Neutrophil (primary cell): ENCODE measurements at regions not wholly inside any gene's neighbourhood (a gene's known extent, or its start where the extent isn't known, plus 50 kb on each side); places are given as distances from the start of the nearest gene placed in this dataset.

Source experiments
- H3K27ac ChIP-seq: fragments of 200-600 bp; sonication (generic); 2 replicates; pipeline ENCODE4 v1.5.1; 2016; ENCODE audit warnings: mild to moderate bottlenecking, moderate library complexity
- H3K27me3 ChIP-seq: fragments of 200-600 bp; sonication (generic); 2 replicates; pipeline ENCODE4 v1.6.0; 2016; ENCODE audit warnings: mild to moderate bottlenecking
- H3K36me3 ChIP-seq: fragments of 200-600 bp; sonication (generic); 2 replicates; pipeline ENCODE4 v1.5.1; 2017
- H3K4me1 ChIP-seq, 2 experiments: fragments of 200-600 bp in 1 of 2; sonication (generic) in 1 of 2; 1 replicate in 1 of 2; 2 replicates in 1 of 2; pipeline versions ENCODE4 v1.5.1 to v1.6.1; 2013 to 2016; ENCODE audit warnings: low read depth in 1 of 2, low read length in 1 of 2, mild to moderate bottlenecking in 1 of 2, moderate library complexity in 1 of 2; ENCODE audit not compliant: control insufficient read depth in 1 of 2, insufficient read depth in 1 of 2
- H3K4me3 ChIP-seq, 2 experiments: fragments of 200-600 bp in 1 of 2; sonication (generic) in 1 of 2; 1 replicate in 1 of 2; 2 replicates in 1 of 2; pipeline ENCODE4 v1.5.1; 2013 to 2016; ENCODE audit warnings: low read depth in 1 of 2, low read length in 1 of 2, mild to moderate bottlenecking in 1 of 2, moderate library complexity in 1 of 2
- H3K9me3 ChIP-seq: fragments of 200-600 bp; sonication (generic); 2 replicates; pipeline ENCODE4 v1.5.1; 2016
- TF ChIP-seq, protein P1 (sequence below): fragments of 200-600 bp; sonication (generic); IDR thresholded peaks from 2 replicates; pipeline ENCODE4 v1.5.1; 2016; ENCODE audit warnings: antibody characterized with exemption

DNA sequence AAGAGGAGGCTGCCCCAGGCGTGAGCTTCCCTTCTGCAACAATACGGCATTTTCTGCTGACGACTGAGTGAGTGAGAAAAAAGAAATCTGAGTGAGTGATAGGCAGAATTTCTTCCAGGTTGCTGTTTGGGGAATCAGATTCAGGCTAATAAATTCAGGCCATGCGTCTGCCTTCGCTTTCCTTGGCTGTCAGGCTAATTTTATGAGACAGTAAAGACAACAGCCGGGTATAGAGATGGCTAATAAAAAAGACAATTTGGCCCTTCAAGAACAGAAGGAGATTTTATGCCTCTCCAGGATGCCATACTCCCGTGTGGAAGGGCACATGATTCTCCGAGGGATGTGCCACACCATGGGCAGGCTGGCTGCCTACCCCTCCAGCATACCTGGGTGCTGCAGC lies 145.9 kb upstream of the UBL3 start:
- TF ChIP-seq, protein P1, sequence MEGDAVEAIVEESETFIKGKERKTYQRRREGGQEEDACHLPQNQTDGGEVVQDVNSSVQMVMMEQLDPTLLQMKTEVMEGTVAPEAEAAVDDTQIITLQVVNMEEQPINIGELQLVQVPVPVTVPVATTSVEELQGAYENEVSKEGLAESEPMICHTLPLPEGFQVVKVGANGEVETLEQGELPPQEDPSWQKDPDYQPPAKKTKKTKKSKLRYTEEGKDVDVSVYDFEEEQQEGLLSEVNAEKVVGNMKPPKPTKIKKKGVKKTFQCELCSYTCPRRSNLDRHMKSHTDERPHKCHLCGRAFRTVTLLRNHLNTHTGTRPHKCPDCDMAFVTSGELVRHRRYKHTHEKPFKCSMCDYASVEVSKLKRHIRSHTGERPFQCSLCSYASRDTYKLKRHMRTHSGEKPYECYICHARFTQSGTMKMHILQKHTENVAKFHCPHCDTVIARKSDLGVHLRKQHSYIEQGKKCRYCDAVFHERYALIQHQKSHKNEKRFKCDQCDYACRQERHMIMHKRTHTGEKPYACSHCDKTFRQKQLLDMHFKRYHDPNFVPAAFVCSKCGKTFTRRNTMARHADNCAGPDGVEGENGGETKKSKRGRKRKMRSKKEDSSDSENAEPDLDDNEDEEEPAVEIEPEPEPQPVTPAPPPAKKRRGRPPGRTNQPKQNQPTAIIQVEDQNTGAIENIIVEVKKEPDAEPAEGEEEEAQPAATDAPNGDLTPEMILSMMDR: no peak
- H3K27me3 ChIP-seq: no peaks in the 10 kb centered on the region
- H3K9me3 ChIP-seq: no peaks in the 10 kb centered on the region
- H3K36me3 ChIP-seq: no peaks in the 10 kb centered on the region
- no peak overlapping the region for H3K4me3 ChIP-seq
- no peaks in the 10 kb centered on the region for H3K4me1 ChIP-seq
- no peak overlapping the region for H3K27ac ChIP-seq

DNA sequence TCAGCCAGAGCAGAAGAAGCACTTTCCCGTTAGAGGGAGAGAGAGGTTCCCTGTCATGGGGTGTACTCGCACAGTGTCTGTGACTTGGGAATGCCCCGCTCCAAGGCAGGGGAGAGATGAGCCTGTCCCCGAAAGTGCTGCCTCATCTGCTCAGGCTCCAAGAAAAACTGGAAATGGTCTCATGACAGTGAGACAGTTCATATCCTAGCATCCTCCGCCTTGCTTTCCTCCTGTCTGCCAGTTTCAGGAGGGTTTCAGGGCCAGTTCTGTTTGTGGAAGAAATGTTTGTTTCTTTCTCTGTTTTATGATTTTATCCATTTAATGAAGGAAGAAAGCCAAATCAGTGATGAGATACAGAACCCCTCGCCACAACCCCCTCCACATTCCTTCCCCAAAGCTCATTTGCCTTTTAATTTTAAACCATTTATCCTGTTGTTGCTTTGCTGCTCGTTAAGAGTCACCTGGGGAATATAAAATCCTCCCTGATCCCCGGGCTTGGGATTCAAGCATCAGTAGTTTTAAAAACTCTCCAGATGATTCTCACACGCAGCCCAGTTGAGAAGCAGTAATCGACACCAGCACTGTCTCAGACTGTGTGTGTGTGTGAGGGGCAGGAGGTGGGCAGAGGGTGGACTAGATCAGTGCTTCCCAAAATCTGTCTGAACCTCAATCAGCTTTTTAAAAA lies 144.6 kb upstream of the UBL3 start:
- Histone ChIP-seq H3K27me3 (no peaks in the 10 kb centered on the region), H3K9me3 (no peaks in the 10 kb centered on the region), H3K36me3 (no peaks in the 10 kb centered on the region), H3K27ac (no peak overlapping the region), H3K4me3 (no peak overlapping the region), H3K4me1 (no peaks in the 10 kb centered on the region)
- TF ChIP-seq, protein P1: no peak

DNA sequence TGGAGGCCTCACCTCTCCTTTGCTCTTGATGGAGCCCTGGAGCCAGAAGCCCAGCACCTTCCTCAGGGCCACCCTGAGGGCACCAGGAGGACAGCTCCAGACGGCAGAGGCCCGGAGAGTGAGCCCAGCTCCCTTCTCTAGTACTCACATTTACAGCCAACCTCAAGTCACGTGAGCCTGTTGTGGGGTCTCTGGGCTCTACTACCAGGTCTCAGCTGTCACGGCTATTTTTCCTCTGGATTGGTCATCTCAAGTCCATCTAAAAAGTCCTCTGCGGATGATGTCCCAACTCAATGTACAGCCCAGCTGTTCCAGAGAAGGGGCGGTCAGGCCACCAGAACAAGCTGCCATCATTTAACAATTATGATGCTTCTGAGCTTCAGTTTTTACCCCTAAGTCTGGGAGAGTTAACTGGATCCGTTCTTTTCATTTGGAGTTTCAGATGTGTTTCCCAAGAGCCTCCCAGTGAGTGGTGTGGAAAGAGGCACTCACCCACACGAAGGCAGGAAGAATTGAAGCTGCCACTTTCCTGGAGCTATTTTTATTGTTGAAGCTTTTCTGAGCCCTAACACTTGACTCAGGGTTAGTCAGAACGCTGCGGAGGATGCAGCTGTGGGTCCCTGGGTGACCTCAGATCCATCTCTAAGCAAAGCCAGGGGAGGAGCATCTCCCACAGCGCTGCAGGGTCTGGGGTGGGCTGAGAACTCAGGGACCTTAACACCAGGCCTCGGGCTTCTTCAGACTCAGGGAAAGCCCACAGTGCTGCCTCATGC lies 143.5 kb upstream of the UBL3 start:
- H3K9me3 ChIP-seq: no peaks in the 10 kb centered on the region
- no peak overlapping the region for H3K27ac ChIP-seq
- H3K4me1 ChIP-seq: no peaks in the 10 kb centered on the region
- H3K27me3 ChIP-seq: no peaks in the 10 kb centered on the region
- TF ChIP-seq, protein P1: no peak
- H3K36me3 ChIP-seq: no peaks in the 10 kb centered on the region
- H3K4me3 ChIP-seq: no peak overlapping the region

DNA sequence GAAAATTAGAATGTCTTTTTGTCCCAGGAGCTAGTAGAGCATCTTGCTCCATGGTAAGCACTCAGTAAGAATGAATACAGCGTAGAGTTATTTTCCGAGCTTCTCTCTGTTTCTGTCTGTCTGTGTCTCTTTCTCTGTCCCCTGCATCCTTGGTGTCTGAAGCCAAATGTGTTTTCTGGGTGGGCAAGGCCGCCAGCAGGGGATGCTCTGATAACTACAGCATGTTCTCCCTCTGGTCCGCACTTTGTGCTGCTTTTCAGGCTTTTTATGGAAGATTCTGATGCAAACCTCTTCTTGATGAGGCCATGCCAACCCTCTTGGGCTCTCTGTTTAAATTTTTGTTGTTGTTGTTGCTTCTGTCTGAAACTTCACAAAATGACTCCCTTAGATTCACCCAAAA lies 142.8 kb upstream of the UBL3 start:
- Histone ChIP-seq H3K4me1 (no peaks in the 10 kb centered on the region), H3K4me3 (no peak overlapping the region), H3K36me3 (no peaks in the 10 kb centered on the region), H3K27me3 (no peaks in the 10 kb centered on the region), H3K9me3 (no peaks in the 10 kb centered on the region), H3K27ac (no peak overlapping the region)
- TF ChIP-seq, protein P1: no peak

- Histone ChIP-seq H3K9me3 (peaks cover 5% of the 10 kb centered on the region), H3K36me3 (no peaks in the 10 kb centered on the region), H3K27me3 (no peaks in the 10 kb centered on the region), H3K27ac (no peak overlapping the region), H3K4me1 (no peaks in the 10 kb centered on the region), H3K4me3 (no peak overlapping the region)
- TF ChIP-seq, protein P1: no peak
Measured at GRCh38 chr13:29991343-29991742, 140.9 kb upstream of the UBL3 start.
